SK-MEL-5 (cell line): ENCODE measurements at regions not wholly inside any gene's neighbourhood (a gene's known extent, or its start where the extent isn't known, plus 50 kb on each side); places are given as distances from the start of the nearest gene placed in this dataset.
"Not testable (repeated sequence)": the region's sequence is repeated elsewhere in the genome, so short reads cannot be mapped to it uniquely, and the experiment has no call there.

Experiments used
- DNase-seq: peaks from one replicate; pipeline ENCODE4 v3.0.0-alpha.2; 2016; ENCODE audit warnings: low read depth, low spot score
- in situ Hi-C: cut with HindIII; loops from 2 replicates; pipeline ENCODE4 v1.10.0; 2016; ENCODE audit warnings: low sequenced_read_pairs, high pct_unique_total_duplicates, low pct_unique_long_range_greater_than_20kb

DNA sequence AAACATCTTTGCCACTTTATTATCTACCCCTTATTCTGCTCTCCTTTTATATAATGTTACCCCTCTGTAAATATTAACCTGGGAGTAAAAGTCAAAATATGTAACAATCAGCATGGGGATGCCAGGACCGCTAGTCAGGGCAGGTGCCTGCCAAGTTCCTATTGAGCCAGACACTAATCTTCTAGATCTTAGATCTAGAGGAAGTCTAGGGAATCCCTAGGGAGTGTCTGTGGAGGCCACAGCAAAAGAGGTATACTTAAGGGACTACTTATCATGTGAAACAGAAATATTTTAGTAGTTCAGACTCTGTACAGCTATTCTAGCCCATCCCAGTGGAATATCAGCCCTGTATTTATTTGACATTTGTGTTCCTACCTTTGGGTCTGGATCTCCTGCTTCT lies 600.8 kb upstream of the CDH2 start:
- no peak for DNase-seq
- in situ Hi-C loops = no loop called here

DNA sequence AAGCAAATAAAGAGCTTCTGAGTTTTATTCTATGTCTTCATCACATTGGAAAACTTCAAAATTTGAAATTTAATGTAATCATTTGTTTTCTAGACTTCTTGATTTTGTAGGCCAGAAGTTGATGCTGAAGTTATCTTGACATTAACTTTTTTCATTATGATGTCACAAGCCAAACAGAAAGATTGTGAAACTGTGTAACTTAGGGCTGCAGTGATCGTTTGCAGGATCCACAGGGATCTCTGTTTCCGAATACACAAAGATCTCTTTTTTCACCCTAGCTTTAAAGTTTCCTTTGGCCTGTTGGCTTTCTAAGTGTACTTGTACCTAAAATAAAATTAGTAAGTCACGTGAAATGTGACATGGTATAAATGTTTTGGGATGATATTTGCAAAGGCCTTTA lies 594.9 kb upstream of the CDH2 start:
- DNase-seq = peak; percentile 7
- in situ Hi-C loops = no loop called here

DNA sequence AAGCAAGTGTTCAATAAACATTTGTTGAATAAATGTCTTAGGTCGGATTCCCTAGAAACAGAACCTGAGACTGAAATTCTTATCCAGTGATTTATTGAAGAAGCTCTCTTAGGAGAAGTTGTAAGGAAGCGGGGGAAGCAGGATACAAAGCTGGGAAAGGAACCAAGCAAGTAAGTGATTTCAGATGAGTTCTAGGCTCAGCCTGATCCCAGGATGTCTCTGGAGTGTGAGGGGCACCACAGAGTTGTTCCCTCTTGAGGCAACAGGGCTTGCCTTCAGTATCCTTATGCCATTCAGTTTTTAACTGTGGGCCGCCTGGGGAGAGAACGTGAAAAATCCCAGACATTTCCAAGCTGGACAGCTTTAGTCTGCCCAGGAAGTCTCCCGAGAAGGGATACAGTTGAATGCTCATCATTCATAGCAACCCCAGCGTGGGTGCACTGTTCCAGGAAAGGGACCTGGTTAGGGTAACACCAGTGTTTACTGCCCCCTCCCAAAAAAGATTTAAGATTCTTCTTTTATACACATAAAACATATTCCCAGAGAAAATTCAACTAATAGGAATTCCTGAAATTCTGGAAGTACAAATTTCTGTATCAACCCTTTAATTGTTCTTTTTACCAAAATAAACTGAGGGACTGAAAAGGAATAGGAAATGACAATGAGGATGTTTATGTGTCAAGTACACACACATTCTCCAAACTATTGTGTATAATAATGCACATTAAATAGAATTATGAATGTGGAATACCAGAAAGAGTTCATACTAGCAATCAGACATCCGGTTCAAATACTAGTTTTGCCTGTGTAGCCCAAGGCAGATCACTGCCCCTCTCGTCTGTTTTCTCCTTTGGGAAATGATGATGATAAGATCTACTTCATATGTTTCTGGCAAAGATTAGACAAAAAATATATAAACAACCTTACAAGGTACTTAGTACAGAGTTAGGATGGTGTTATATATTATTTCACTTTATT lies 592.1 kb upstream of the CDH2 start:
- in situ Hi-C loops = no loop called here
- DNase-seq = no peak

DNA sequence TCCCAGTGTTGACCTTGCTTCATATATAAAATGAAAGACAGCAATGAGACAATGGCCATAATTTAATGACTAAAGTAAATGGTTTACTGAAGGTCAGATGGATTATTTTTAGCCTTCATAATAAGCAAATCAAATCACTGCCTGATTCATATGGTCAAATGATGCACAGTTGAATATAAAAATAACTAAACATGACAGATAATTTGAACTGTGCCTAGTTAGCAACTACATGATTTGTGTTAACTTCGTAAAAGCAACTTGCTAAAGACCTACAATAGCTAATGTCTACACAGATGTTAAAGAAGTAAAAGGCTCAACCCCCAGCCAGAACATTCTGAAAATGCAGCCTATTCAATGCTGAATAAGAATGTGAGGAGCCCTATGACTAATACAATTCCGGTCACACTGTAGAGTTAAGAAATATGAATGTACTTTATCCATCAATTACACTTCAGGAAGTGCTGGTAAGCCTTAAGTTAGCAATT lies 590.8 kb upstream of the CDH2 start:
- DNase-seq = no peak
- in situ Hi-C loops = no loop called here

DNA sequence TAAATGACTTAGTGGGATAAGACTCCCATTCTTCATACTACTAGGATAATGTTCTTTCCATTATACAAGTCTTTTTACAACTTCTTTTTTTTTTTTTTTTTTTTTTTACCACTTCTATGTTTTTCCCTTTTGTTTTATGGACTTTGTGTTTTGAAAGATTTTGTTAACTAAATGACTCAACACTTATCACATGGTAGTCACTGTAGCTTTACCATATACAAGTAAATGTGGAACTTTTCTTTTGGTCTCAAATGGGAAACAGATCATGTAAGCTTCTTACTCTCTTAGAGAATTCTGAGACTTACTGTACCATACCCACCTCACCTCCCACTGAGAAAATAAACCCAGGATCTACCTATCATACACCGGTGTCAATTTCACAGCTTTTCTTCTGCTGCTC lies 590.3 kb upstream of the CDH2 start:
- no peak for DNase-seq
- in situ Hi-C loops = no loop called here

DNA sequence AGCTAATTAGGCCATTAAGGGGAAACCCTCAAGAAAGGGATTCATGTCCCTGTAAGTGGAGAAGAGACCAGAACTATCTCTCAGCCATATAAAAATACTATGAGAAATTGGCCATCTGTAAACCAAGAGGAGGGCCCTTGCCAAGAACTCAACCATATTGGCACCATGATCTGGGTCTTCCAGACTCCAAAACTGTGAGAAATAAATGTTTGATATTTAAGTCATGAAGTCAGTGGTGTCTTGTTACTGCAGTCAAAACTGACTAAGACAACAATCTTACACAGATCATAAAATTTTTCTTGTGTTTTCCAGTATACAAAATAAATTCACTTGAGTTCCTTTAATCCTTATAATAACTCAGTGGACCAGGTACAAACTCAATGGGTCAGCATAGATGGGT lies 589.8 kb upstream of the CDH2 start:
- in situ Hi-C loops = no loop called here
- no peak for DNase-seq

DNA sequence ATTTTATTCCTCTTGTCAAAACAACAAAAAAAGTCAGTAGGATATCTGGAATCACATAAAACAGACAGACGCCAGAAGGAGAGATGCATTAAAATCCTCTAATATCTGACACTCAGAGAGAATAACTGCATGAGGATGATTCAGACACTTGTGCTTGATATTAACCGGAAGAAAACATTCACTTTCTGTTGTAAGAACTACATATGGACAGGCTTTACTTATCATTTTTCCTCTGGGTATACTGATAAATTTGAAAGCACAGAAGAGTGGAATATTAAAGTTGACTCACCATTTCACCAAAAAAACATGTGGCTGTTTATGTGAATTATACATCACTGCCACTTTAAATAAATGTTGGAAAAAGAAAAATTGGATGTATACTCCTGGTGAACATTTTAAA lies 589.1 kb upstream of the CDH2 start:
- in situ Hi-C loops = no loop called here
- DNase-seq = no peak

DNA sequence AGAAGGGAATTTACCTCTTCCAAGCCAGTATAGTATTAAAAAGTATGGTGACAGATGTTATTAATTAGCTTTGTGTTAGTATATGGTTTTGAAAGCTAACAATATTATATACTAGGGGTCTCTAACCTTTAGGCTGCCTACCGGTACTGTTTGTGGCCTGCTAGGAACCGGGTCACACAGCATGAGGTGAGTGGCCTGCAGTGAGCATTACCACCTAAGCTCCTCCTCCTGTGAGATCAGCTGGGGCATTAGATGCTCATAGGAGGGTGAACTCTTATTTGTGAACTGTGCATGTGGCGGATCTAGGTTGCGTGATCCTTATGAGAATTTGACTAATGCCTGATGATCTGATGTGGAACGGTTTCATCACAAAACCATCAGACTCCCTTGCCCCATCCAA lies 583.4 kb upstream of the CDH2 start:
- no peak for DNase-seq
- in situ Hi-C loops = no loop called here

DNA sequence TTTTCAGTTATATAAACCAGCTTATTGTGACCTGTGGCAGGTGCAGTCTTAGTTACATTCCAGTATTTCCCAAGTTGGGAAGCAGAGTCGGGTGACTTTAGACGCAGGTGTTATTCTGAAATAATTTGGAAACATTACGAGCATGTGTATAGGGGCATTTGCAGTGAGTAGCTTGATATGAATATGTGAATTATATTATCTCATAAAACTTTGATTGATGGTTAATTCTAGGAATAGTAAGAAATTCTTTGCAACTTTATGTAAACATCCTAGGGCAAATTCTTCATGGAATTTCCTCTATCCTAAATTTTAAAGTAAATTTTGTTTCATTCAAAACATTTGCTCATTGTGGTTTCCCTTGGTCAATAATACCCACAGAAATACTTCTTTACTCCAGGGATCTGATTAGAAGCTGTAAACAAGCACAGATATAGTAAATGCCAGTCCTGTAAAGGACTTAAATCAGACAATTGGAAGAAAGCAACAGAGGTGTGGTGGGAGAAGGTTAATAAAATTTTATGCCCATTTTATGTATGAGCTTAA lies 580.6 kb upstream of the CDH2 start:
- in situ Hi-C loops = no loop called here
- no peak for DNase-seq

DNA sequence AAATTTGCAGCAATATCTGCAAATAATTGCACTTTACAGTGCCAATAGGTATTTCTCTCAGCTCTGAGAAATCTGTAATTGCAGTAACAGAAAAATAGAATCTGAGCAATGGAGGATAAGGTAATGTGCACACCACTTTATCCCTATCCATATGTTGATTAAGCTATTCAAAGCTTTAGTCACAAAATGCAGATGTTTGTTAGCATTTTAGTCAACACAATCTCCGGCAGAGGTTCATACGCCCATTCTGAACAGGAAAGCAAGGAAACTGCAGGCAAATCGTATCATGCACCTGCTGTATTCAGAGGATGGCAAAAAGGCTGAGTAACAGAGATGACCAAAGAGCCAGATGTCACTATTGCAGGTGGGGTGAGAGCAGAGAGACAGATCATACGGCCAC lies 566.2 kb upstream of the CDH2 start:
- in situ Hi-C loops = no loop called here
- no peak for DNase-seq

DNA sequence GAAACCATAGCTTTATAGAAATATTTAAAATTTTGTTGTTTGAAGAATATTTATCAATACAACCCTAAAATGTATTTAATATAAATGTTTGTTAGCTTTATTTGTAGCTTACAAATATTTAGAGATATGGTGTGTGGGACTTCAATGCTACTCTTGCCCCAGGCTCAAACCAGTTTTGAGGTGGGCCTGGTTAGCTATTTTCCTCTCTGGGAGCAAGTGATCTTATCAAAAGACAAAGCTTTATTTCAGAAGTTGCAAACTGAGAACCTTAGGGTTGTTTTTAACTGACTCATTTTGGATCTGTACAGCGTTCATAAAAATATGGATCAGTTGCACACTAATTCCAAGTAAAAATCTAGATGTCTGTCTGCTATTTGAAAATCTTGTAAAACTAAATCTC lies 563.6 kb upstream of the CDH2 start:
- in situ Hi-C loops = no loop called here
- DNase-seq = no peak

DNA sequence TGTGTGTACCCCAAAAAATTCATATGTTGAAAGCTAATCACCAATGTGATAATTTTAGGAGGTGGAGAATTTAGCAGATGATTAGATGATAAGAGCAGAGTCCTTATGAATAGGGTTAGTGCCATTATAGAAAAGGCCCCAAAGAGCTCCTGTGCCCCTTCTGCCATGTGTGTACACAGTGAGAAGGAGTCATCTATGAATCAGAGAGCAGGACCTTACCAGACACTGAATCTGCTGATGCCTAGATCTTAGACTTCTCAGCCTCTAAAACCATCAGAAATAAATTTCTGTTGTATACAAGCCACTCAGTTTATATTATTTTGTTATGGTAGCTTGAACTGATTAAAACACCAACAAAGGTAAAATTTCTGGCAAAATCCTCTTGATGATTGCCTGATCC lies 560.0 kb upstream of the CDH2 start:
- no peak for DNase-seq
- in situ Hi-C loops = no loop called here

DNA sequence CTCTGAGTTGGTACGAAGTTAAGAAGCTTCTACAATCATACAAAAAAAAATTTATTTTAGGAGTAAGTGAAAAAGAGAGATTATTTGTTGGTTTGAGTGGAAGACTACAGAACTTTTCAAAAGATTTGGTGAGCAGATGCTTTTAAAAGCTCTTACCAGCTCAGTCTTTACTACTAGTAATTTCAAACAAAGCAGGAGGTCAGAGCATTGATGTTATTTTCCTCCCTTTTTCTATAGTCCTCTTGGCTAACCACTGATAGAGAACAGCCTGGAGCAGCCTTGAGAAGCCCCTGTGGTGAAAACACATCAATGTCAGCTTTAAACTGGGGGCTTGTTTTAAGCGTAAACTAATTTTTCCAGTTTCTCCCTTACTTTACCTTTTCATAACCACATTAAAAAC lies 559.3 kb upstream of the CDH2 start:
- in situ Hi-C loops = no loop called here
- DNase-seq = no peak

DNA sequence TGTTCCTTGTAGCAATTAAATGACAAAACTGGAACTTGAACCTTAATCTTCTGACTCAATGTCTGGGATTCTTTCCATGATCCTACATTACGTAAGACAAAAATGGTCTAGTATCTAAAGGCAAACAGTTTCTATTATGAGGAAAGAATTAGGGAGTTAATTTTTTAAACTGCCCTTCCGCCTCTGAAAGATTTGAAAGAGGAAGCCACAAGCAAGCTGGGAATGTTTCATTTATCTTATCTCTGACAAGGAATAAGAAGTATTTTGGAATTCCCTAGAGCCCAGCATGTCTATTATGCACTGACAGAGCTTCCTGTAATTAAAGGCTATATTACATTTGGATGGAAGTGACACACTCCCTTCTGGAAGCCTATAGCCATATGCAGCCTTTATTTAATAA lies 558.8 kb upstream of the CDH2 start:
- DNase-seq = no peak
- in situ Hi-C loops = no loop called here

DNA sequence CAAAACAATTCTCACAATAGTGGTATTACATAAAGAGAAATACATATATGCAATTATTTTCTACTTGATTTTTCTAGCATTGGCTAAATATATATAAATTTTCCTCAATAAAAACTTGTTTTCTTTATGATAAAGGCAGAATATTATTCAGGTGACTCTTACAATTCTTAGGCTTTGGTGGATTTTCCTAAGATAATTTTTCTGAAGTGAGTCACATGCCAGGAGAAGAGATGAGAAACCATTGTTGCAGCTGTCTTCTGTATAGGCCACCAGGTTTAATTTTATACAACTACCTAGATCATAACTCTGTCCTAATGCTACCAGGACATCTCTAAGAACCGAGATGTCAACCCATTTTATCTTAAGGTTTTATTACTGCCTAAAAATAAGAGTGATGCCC lies 552.4 kb upstream of the CDH2 start:
- in situ Hi-C loops = no loop called here
- DNase-seq = no peak

DNA sequence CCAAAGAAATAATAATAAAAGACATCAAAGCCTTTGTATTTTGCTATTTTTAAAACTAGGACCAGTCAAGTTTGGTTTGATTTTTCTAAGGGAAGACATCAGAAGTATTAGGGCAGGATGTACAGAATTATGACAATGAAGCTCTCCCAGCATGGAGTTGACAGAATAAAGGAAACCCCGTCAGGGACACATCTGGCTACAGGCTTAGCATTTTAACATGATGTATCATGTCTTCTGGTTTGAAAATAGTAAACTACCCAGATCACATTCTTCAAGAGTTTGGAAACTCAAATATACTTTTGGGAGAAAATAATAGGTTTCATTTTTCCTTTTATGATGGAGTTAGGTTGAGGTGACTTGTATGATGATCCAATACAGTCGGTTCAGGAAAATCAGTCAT lies 552.0 kb upstream of the CDH2 start:
- DNase-seq = no peak
- in situ Hi-C loops = no loop called here

DNA sequence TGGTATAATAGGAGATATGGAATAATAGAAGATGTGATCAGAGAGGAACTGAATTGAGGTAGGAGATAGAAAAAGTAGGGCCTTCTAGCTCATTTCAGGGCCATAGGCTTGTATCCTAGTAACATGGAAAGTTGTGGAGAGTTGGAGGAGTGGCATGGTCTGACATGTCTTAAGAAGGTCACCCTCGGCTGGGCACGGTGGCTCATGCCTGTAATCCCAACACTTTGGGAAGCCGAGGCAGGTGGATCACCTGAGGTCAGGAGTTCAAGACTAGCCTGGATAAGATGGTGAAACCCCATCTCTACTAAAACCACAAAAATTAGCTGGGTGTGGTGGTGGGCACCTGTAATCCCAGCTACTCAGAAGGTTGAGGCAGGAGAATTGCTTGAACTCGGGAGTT lies 550.3 kb upstream of the CDH2 start:
- in situ Hi-C loops, DNase-seq: not testable (repeated sequence)

DNA sequence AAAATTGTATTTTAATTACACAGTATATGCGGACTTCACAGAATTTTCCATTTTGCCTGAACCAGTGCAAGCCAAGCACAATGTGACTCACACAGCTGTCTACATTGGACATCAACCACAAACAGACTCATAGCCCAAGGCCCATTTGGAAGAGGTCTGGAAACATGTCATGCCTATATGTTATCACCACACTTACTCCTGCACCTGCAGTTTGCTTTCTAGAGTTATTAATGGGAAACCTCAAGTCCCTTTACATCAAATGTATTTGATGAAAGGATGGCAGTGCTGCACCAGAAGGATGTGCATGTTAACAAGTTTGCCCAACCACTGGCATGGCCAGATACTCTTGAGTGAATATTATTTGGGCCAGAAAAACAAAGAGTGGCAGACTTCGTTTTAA lies 548.9 kb upstream of the CDH2 start:
- no peak for DNase-seq
- in situ Hi-C loops = no loop called here

DNA sequence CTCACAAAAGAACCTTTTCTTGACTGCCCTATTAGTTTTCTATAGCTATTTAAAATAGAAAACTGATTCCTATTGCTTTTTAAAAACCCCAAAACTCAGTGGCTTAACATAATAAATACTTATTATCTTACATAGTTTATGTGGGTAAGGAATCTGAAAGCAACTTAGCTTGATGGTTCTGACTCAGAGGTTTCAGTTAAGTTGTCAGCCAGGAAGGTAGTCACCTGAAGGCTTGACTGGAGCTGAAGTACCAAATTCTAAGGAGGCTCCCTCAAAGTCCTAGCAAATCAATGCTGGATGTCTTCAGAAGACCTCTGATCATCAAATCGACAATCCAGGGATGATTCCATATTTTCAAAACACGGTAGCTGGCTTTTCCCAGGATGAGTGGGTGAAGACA lies 546.6 kb upstream of the CDH2 start:
- no peak for DNase-seq
- in situ Hi-C loops = no loop called here
